GM21723 (cell line): ENCODE measurements at regions not wholly inside any gene's neighbourhood (a gene's known extent, or its start where the extent isn't known, plus 50 kb on each side); places are given as distances from the start of the nearest gene placed in this dataset.
"Not testable (repeated sequence)": the region's sequence is repeated elsewhere in the genome, so short reads cannot be mapped to it uniquely, and the experiment has no call there.

Source experiments
- ATAC-seq: cut with Tn5 transposase; IDR thresholded peaks from one replicate; pipeline ENCODE4 v1.9.1; 2021; ENCODE audit warnings: mild to moderate bottlenecking, moderate library complexity; ENCODE audit not compliant: unreplicated experiment

GRCh38 chr12:94916663-94917062 lies 86.8 kb downstream of the NDUFA12 start:
- no peak for ATAC-seq

DNA sequence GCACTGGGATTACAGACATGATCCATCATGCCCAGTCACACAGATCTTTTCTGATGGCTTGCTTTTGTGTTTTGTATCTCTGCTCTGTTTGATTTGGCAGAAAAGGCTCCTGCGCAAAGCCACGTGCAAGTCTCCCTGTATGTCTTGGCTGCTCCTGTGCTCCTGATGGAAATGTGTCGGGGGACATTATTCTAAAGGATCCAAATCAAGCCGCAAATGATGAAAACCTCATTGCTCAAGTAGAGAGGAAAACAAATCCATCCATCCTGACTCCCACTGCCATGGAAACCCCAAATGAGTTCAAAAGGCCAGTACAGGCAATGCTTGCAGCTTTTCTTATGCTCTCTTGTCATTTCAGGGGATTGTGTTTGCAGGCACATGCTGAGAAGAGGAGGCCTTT lies 93.8 kb downstream of the NDUFA12 start:
- no peak for ATAC-seq

GRCh38 chr12:94905749-94906148 lies 97.7 kb downstream of the NDUFA12 start:
- ATAC-seq = not testable (repeated sequence)

- ATAC-seq = no peak
These were observed 103.0 kb downstream of the NDUFA12 start for GRCh38 chr12:94900496-94900895.

DNA sequence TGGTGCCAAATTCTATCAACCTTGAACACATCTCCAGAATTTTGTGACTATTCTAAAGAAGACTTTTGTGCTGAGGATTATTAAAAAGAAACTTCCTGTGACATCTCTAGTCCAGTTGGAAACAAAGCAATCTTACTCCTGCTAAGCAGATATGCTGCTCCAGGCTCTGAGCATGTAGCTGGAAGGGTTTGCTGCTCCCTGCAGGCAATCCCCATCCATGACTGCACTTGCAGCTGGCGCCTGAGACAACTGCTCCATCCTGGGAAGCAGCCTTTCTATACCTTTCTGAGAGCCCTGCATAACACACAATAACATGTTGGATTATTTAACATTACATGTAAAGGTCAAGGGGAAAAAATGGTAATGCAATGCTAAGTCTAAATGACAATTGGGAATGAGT lies 105.1 kb downstream of the NDUFA12 start:
- no peak for ATAC-seq

GRCh38 chr12:94892544-94893267 lies 110.8 kb downstream of the NDUFA12 start:
- no peak for ATAC-seq

- no peak for ATAC-seq
These were observed 113.9 kb downstream of the NDUFA12 start for GRCh38 chr12:94889445-94890210.

DNA sequence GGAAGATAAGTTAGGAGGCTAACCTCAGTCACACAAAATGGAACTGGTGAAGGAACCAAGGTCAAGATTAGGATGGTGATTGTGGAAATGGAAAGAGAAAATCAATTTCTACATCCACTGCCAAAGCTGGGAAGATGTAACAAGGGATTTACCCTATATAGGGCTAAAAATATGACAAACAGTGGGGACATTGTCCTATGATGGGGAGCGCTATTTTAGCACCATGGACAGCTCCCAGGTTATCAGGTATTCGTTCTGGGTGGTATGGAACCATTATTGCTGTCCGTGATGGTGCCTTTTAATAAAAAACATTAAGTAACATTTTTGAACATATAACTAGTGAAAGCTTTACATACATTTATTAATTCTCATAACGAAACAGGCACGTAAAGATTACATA lies 124.0 kb downstream of the NDUFA12 start:
- no peak for ATAC-seq

DNA sequence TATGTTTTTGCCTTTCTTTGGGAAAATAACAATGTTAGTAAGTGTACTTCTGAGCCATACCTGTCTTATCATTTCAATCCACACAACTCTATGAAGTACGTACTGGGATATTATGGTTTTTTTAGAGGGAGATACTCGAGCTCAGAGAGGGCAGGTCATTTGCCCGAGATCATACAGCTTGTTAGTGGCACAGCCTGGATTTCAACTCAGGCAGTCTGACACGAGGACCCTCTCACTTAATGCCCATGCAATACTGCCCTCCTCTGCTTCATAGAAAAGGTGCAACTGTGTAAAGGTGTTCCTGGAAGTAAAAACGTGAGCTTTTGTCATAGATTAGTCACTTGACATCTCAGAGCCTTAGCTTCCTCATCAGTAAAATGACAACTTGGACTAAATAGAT lies 128.0 kb downstream of the NDUFA12 start:
- ATAC-seq = peak; percentile 43

GRCh38 chr12:94874518-94875302 lies 128.8 kb downstream of the NDUFA12 start:
- no peak for ATAC-seq

GRCh38 chr12:94873734-94874517 lies 129.6 kb downstream of the NDUFA12 start:
- ATAC-seq = no peak

GRCh38 chr12:94872971-94873733 lies 130.3 kb downstream of the NDUFA12 start:
- ATAC-seq = peak; percentile 81

- no peak for ATAC-seq
These were observed 130.9 kb downstream of the NDUFA12 start for GRCh38 chr12:94872671-94872970.

DNA sequence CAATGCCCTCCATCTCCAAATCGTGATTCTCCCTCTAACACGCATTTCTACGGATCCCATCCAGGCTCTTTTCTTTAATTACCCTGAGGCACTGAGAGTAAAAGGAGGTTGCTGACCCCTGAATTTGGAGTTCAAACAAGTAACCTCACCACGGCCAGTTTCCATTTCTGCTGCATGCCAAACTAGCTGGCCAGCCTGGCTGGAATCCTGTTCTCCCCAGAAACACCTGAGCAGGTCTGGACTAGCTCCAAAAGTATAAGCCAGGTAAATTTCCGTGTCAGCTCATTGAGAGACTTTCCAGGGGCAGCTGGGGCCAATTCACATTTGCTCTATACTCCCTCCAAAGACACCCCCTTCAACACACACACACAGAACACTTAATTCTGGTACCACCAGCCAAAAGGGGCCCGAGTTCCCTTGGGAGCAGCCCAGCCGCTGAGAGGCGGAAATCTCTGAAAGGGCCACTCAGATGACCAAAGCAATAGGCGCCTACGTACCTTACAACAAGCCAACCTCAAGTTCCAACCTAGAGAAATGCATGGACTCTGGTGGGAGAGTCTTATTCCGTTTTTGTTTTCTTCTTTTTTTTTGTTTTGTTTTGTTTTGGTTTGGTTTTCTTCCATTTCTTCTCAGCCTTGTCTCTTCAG lies 131.4 kb downstream of the NDUFA12 start:
- no peak for ATAC-seq

DNA sequence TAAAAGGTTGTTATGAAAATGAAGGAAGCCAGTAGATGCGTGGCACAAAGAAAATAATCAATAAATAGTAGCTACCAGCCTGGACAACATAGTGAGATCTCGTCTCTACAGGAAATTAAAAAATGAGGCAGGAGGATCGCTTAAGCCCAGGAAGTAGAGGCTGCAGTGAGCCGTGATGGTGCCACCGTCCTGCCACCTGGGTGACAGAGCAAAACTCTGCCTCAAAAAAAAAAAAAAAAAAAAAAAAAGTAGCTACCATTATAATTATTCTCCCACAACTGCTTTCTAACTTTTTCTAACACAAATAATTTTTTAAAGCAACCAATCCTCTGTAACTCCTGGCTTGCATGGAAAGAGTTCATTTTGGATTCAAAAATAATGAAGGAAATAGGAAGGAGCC lies 133.0 kb downstream of the NDUFA12 start:
- no peak for ATAC-seq

GRCh38 chr12:94868161-94868560 lies 135.3 kb downstream of the NDUFA12 start:
- no peak for ATAC-seq

- no peak for ATAC-seq
These were observed 136.2 kb downstream of the NDUFA12 start for GRCh38 chr12:94867066-94867855.

- no peak for ATAC-seq
These were observed 138.5 kb downstream of the NDUFA12 start for GRCh38 chr12:94864987-94865386.
